PC-3 (cell line): ENCODE measurements at regions not wholly inside any gene's neighbourhood (a gene's known extent, or its start where the extent isn't known, plus 50 kb on each side); places are given as distances from the start of the nearest gene placed in this dataset.

Source experiments
- CTCF ChIP-seq: fragments of 300-600 bp; sonication (generic); conservative IDR thresholded peaks from 2 replicates; pipeline ENCODE4 v1.5.1; 2017; ENCODE audit warnings: antibody characterized with exemption, low read depth, mild to moderate bottlenecking, low read length
- EZH2 ChIP-seq: fragments of 300-600 bp; sonication (generic); IDR thresholded peaks from one replicate; pipeline ENCODE4 v1.6.1; 2017; ENCODE audit warnings: antibody characterized with exemption, mild to moderate bottlenecking, low read length; ENCODE audit not compliant: unreplicated experiment
- EZH2phosphoT487 ChIP-seq: fragments of 300-600 bp; sonication (generic); IDR thresholded peaks from 2 replicates; pipeline ENCODE4 v1.6.1; 2018; ENCODE audit warnings: mild to moderate bottlenecking, antibody characterized with exemption, low read length, borderline replicate concordance

GRCh38 chr22:22122348-22123117 lies 122.1 kb upstream of the VPREB1 start:
- TF ChIP-seq CTCF (no peak), EZH2 (no peak), EZH2phosphoT487 (no peak)
